D721Med (cell line): ENCODE measurements at regions not wholly inside any gene's neighbourhood (a gene's known extent, or its start where the extent isn't known, plus 50 kb on each side); places are given as distances from the start of the nearest gene placed in this dataset.

Experiments used
- DNase-seq: peaks from one replicate; pipeline ENCODE4 v3.0.0; 2011; ENCODE audit warnings: low spot score; ENCODE audit not compliant: insufficient read length
- FAIRE-seq: peaks from 2 replicates; lab custom pipeline; 2011; peaks lifted over from hg19 to GRCh38; lab: Jason Lieb, UNC
- TF ChIP-seq, protein P1 (sequence below): IDR thresholded peaks from 2 replicates; pipeline ENCODE4 v1.5.1; 2012; ENCODE audit warnings: mild to moderate bottlenecking, control low read depth; ENCODE audit not compliant: insufficient read depth; ENCODE audit errors: missing control alignments

DNA sequence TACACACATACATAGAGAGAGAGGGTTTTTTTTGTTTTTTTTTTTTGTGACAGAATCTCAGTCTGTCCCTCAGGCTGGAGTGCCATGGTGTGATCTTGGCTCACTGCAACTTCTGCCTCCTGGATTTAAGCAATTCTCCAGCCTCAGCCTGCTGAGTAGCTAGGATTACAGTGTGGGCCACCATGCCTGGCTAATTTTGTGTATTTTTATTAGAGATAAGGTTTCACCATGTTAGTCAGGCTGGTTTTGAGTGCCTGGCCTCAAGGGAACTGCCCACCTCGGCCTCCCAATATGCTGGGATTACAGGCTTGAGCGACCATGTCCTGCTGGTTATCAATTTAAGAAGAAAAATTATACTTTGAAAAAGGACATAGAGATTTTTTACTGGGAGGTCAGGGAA lies 710.6 kb downstream of the SLC6A15 start:
- FAIRE-seq (no peak), DNase-seq (no peak)
- TF ChIP-seq, protein P1, sequence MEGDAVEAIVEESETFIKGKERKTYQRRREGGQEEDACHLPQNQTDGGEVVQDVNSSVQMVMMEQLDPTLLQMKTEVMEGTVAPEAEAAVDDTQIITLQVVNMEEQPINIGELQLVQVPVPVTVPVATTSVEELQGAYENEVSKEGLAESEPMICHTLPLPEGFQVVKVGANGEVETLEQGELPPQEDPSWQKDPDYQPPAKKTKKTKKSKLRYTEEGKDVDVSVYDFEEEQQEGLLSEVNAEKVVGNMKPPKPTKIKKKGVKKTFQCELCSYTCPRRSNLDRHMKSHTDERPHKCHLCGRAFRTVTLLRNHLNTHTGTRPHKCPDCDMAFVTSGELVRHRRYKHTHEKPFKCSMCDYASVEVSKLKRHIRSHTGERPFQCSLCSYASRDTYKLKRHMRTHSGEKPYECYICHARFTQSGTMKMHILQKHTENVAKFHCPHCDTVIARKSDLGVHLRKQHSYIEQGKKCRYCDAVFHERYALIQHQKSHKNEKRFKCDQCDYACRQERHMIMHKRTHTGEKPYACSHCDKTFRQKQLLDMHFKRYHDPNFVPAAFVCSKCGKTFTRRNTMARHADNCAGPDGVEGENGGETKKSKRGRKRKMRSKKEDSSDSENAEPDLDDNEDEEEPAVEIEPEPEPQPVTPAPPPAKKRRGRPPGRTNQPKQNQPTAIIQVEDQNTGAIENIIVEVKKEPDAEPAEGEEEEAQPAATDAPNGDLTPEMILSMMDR: no peak

DNA sequence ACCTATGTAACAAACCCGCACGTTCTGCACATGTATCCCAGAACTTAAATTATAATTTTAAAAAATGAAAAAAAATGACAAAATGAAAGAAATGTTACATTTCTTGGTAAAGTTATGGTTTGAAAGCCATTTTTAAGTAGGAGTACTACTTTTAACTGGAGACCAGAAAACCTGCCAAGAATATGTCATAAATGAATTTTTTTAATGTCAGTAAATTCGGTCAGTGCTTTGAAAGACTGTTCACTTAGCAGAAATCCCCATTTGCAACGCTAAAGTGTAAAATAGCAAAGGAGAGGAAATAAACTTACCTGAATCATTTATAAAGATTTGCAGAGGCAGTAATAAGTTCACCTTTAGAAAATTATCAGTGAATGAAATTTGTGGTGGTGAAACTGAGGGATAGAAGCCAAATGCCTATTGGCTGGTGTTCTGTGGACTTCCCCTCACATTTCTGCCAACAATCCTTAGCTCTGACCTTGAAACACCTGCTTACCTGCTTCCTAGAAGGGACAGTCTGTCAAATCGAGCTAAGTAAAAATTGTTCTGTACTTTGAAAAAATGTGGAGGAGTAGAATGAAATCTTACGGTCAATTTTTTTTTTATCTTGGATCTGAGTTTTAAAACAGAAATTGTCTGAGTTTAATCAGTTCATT lies 714.2 kb downstream of the SLC6A15 start:
- no peak for FAIRE-seq
- TF ChIP-seq, protein P1: no peak
- DNase-seq: no peak

DNA sequence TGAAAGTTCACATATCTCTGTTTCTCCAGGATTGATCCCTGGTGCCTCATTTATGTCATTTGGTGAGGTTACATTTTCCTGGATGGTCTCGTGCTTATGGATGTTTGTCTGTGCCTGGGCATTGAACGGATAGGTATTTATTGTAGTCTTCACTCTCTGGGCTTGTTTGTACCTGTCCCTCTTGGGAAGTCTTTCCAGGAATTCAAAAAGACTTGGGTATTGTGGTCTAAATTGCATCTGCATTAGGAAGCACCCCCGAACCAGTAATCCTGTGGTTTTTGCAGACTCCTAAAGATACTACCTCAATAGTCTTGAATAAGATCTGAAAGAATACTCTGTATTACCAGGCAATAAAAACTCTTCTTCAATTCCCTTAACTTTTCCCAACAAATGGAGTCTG lies 720.8 kb downstream of the SLC6A15 start:
- DNase-seq: no peak
- FAIRE-seq: no peak
- TF ChIP-seq, protein P1: no peak

DNA sequence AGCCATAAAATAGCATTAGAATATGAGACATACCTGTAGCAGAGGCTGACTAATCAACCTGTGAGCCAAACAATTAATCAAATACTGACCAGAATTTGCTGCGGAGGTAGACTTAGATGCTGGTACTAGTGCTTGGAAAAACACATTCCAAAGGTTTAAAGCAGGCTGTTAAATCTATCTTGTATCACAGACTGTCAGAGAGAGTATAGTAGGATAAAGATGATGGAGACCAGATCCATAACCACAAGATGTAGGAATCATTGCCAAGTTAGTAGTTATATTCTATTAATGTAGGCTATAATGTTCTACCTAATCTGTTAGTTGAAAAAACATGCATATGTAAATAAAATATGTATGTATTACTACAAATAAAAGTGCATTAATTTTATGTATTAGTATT lies 726.2 kb downstream of the SLC6A15 start:
- DNase-seq: no peak
- peak; percentile 25 for FAIRE-seq

DNA sequence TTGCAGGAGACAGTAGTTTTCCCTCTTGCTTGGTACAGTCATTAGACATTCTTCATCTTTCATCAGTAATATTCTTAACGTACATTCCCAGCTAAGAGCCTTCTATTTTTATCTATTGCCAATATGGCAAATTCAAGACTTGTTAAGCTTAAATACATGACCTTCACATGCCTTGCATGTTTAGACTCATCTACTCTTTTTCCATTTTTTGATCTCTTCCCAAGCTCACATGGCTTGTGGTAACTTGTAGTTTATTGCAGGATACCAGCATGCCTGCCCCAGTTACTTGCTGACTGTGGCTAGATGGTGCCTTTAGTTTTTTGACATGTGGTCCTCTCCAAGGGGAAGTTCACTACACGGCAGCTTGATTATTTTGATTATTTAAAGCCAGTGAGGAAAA lies 729.0 kb downstream of the SLC6A15 start:
- TF ChIP-seq, protein P1: no peak
- no peak for FAIRE-seq
- no peak for DNase-seq

More for the DNA sequence above, 726.2 kb downstream of the SLC6A15 start:
- TF ChIP-seq, protein P1: no peak

DNA sequence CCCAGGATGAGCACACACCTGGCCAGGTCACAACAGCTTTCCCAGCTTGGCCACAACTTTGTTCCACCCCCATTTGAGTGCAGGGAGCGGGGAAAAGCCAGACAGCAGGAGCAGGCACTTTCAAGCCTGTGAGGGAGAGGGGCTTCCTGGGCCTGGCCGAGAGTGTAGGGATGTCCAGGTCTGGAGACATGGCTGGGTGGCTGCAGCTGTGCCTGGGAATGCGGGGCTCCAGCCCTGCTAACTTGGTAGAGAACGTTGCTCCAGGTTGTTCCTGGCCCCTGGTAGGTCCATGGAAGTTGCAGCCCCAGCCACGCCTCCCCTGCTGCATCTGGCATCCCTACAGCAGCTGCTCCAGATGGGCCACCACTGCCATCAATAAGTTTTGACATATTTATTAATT lies 738.5 kb downstream of the SLC6A15 start:
- TF ChIP-seq, protein P1: no peak
- FAIRE-seq (no peak), DNase-seq (no peak)

DNA sequence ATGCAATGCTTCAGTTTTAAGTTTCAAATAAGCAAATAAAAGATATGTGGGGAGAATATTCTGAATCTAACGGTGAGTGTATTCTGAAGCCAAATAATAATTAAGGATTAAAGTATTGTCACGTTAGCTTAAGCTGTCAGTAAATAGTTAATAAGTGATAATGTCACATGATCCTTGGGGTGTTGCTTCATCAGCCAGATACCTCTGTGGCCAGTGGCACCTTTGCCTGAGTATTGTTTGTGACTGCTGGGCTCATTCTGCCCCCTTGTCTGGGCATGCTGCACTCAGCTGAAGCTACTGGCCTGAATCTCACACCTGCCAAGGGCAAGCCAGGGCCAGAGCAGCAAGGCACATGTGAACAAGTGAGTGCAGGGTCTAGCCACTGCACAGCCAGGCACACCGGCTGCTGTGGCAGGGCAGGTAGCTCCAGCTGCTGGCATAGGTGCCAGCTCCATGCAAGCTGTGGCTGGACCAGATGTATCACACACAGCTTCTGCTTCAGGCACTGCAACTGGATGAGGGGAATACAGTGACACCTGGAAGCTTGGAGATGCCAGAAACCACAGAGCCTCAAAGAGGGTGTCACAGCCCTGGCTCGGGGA lies 739.7 kb downstream of the SLC6A15 start:
- TF ChIP-seq, protein P1: no peak
- DNase-seq: no peak
- FAIRE-seq: no peak
